COLO668 (cell line): ENCODE measurements at regions not wholly inside any gene's neighbourhood (a gene's known extent, or its start where the extent isn't known, plus 50 kb on each side); places are given as distances from the start of the nearest gene placed in this dataset.
A peak's percentile ranks its signal among the peaks of the same experiment; 100 is the strongest.

Experiments used
- DNase-seq: peaks from one replicate; lab custom pipeline; 2025; ENCODE audit not compliant: unreplicated experiment; lab: John Stamatoyannopoulos, UW

GRCh38 chr12:103178366-103179080, 221.0 kb downstream of the ASCL1 start:
- no peak for DNase-seq

DNA sequence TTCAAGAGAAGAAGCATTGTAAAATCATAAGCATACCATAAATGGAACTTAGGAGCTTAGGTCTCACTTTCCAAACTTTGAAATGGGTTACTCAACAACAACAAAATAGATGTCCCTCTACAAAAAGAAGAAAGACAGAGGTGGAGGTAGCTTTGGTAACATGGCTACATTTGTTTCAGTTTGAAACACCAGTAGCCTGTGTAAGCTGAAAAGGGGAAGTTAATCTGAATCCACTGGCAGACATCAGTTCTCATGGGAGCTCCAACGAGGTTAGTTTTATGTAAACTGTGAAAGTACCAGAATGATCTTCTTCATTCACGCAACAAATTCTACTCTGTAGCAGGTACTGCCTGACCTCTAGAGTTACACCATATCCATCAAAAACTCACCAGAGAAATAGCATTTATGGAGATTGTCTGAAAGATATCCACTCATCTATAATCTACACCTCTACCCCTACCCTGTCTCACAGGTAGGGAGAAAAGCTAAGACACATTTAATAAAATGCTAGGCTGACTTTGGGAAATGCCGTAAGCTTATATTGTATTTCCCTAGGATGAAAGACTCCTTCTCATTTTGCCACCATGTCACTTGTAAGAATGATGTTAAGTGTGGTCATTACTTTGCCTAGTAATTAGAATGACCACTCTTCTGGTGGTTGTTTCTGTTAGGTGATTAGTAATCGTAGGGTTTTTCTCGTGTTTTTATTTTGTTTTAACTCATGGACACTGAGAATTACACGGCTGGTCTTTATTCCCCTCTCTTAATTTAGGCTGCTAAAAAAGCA, 224.1 kb downstream of the ASCL1 start:
- DNase-seq, result no peak

DNA sequence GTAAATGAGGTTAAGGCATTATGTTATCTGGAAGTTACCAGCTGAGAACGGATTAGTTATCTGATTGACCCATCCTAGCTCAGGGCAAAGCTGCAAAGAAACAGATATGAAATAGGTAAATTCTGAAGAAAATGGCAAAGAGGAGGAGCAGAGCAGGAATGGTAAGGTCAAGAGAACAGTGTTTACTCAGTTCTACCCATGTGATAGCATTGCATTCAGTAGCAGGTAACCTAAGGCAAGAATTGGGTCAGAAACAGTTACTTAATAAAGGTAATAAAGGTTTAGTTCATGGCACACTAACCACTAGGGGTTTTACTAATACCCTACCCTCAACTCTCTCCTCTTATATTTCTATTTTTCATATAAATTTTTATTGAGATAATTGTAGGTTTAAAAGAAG, 224.8 kb downstream of the ASCL1 start:
- no peak for DNase-seq

GRCh38 chr12:103196467-103196866, 239.0 kb downstream of the ASCL1 start:
- no peak for DNase-seq

- DNase-seq, result peak; percentile 23
These were observed 240.4 kb downstream of the ASCL1 start for GRCh38 chr12:103197725-103198388.

- DNase-seq, result no peak
These were observed 241.0 kb downstream of the ASCL1 start for GRCh38 chr12:103198499-103198898.

DNA sequence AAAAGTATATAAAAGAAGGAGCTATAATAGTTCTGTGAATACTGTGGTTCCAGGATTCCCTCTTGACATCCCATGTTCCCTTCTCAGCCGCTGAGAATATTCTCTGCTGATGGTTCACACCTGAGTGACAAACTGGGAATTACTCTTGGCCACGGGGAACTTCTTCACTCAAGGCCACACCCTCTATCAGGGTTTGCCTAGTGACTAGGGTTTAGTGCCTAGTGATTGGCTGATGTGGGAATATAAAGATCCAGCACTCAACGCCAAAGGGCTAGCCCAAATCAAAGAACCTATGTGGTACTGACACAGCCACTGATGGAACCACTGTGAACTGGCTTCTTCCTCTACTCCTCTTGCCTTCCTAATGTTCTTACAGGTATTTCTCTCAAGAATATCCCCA, 248.4 kb downstream of the ASCL1 start:
- no peak for DNase-seq

DNA sequence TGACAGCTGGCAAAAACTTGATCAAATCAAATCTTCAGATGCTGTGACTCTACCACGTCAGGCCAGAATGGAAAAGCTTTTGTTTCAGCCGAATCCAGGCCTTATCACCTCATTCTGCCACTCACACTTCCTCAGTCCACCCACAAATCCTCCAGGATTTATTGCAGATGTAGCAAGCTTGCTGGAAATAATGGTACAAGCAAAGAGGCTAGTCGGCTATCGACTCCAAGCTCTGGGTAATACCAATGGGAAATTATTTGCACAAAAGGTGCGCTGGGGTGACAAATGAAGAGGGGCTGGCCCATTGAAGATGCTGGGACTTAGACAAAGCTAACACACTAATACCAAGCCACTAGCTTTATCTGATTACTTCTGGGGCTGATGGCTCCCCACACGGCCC, 250.5 kb downstream of the ASCL1 start:
- no peak for DNase-seq

GRCh38 chr12:103241184-103241583, 254.6 kb downstream of the C12orf42 start:
- DNase-seq, result peak; percentile 89

DNA sequence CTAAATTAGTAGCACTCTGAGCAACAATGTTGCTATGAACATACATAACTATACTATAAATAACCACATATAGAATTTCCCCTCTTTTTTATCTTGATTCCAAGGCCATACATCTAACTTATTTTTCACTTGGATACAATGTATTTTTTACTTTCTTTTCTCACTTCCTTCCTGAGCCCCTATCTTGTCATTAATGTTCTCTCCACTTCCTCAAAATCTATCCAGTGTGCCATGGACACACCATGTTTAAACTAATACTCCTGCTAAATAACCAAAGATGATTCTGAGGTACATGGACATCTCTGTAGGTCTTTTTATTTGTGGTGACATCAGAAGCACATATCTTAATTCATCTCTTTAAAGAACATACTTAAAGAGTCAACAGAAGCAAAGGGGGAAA, 251.2 kb downstream of the C12orf42 start:
- no peak for DNase-seq

GRCh38 chr12:103247531-103247930, 248.2 kb downstream of the C12orf42 start:
- DNase-seq, result no peak

- DNase-seq, result peak; percentile 57
These were observed 246.2 kb downstream of the C12orf42 start for GRCh38 chr12:103249607-103250006.

DNA sequence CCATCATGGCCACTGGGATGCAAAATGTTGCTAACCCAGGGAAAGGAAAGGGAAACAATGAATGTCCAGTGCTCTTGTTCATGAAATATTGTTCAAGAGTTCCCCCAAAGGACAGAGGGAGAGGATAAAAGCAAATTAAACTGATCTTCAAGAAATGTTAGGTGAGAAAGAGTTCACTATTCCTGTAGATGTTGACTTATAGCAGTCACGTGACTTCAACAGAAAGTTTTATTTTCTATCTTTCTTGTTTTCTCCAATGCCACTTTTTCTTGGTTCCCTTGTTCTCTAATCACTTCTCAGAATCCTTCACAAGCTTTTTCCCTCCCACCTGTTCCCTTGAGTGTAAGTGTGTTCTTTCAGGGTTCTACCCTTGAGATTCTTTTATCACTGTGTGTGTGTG, 245.3 kb downstream of the C12orf42 start:
- DNase-seq, result no peak
